NCI-H2196 (cell line): ENCODE measurements at regions not wholly inside any gene's neighbourhood (a gene's known extent, or its start where the extent isn't known, plus 50 kb on each side); places are given as distances from the start of the nearest gene placed in this dataset.

Experiments
- DNase-seq: peaks from one replicate; lab custom pipeline; 2025; ENCODE audit not compliant: unreplicated experiment; lab: John Stamatoyannopoulos, UW

GRCh38 chr2:181185948-181186347 lies 205.5 kb downstream of the UBE2E3 start:
- no peak for DNase-seq

- no peak for DNase-seq
Observed at GRCh38 chr2:181188605-181189004, 208.2 kb downstream of the UBE2E3 start.

- DNase-seq: no peak
Observed at GRCh38 chr2:181189951-181190350, 209.5 kb downstream of the UBE2E3 start.

GRCh38 chr2:181190711-181191110 lies 210.3 kb downstream of the UBE2E3 start:
- no peak for DNase-seq

- no peak for DNase-seq
Observed at GRCh38 chr2:181193550-181193949, 213.1 kb downstream of the UBE2E3 start.

- DNase-seq: no peak
Observed at GRCh38 chr2:181196401-181196800, 216.0 kb downstream of the UBE2E3 start.

GRCh38 chr2:181197140-181197760 lies 216.8 kb downstream of the UBE2E3 start:
- DNase-seq: no peak

GRCh38 chr2:181198183-181198864 lies 217.9 kb downstream of the UBE2E3 start:
- no peak for DNase-seq

- DNase-seq: no peak
Observed at GRCh38 chr2:181203412-181203811, 223.0 kb downstream of the UBE2E3 start.

GRCh38 chr2:181203916-181204315 lies 223.5 kb downstream of the UBE2E3 start:
- DNase-seq: no peak

- no peak for DNase-seq
Observed at GRCh38 chr2:181218401-181218821, 238.0 kb downstream of the UBE2E3 start.

GRCh38 chr2:181223234-181223633 lies 234.0 kb upstream of the ITGA4 start:
- DNase-seq: no peak

- no peak for DNase-seq
Observed at GRCh38 chr2:181224866-181225265, 232.3 kb upstream of the ITGA4 start.

- DNase-seq: no peak
Observed at GRCh38 chr2:181228661-181229060, 228.5 kb upstream of the ITGA4 start.

GRCh38 chr2:181231151-181231550 lies 226.0 kb upstream of the ITGA4 start:
- no peak for DNase-seq

GRCh38 chr2:181231886-181232621 lies 225.1 kb upstream of the ITGA4 start:
- no peak for DNase-seq

GRCh38 chr2:181234487-181234891 lies 222.7 kb upstream of the ITGA4 start:
- no peak for DNase-seq

GRCh38 chr2:181235011-181235410 lies 222.2 kb upstream of the ITGA4 start:
- no peak for DNase-seq

GRCh38 chr2:181235683-181236459 lies 221.3 kb upstream of the ITGA4 start:
- DNase-seq: no peak

- no peak for DNase-seq
Observed at GRCh38 chr2:181239201-181239799, 217.9 kb upstream of the ITGA4 start.

- DNase-seq: no peak
Observed at GRCh38 chr2:181240844-181241243, 216.3 kb upstream of the ITGA4 start.
